ENCODE measurements at regions not wholly inside any gene's neighbourhood (a gene's known extent, or its start where the extent isn't known, plus 50 kb on each side); places are given as distances from the start of the nearest gene placed in this dataset.

DNA sequence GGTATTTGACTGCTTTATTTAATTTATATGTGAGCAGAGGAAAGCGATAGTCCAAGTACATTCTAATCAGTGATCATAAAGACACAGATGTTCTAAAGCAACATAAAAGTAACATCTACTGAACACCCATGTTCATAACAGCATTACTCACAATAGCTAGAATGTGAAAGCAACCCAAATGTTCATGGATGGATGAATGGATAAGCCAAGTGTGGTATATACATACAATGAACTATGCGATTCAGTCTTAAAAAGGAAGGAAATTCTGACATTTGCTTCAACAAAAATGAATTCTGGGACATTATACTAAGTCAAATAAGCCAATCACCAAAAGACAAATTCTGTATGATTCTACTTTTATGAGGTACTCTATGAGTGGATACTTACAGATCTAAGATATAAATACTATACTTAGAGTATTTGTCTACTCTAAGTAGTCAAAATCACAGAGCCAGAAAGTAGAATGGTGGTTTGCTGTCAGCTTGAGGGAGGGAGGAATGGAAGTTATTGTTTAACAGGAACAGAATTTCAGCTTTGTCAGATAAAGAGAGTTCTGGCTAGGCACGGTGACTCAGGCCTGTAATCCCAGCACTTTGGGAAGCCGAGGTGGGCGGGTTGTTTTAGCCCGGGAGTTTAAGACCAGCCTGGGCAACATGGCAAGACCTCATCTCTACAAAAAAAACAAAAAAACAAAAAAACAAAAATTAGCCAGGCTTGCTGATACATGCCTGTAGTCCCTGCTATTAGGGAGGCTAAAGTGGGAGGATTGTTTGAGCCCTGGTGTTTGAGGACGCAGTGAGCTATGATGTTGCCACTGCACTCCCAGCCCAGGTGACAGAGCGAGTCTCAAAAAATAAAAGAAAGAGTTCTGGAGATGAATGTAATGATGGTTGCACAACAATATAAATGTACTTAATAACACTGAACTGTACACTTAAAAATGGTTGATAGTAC, 79.7 kb upstream of the ARHGAP29 start:
- Histone ChIP-seq H3K36me3 (ENCODE audit: control insufficient read depth, insufficient read depth, low read length) (no peaks in the 10 kb centered on the region), H3K4me3 (ENCODE audit: low read length) (no peak overlapping the region), H3K9me3 (ENCODE audit: control insufficient read depth, insufficient read depth, low read length) (no peaks in the 10 kb centered on the region), H3K27ac (ENCODE audit: low read length) (no peak overlapping the region), H3K27me3 (ENCODE audit: control insufficient read depth, insufficient read depth, low read length) (no peaks in the 10 kb centered on the region), H3K4me1 (ENCODE audit: control insufficient read depth, insufficient read depth, low read length) (no peaks in the 10 kb centered on the region)
- WGBS (ENCODE audit: insufficient coverage), result 94% methylated on average over 6 of the region's 8 CpGs
- intact Hi-C loops (cut with micrococcal nuclease), result no loop called here
- Mint-ChIP-seq H3K4me1 (no peaks in the 10 kb centered on the region), H3K4me3 (no peak overlapping the region), H3K27me3 (ENCODE audit: low read depth in 2 of 2) (peaks cover under 1 to 12% of the 10 kb centered on the region in 2 donors), H3K36me3 (no peaks in the 10 kb centered on the region), H3K9me3 (no peaks in the 10 kb centered on the region), H3K27ac (no peak overlapping the region)
- ATAC-seq, result no peak
- no peak for DNase-seq
- TF ChIP-seq CTCF (IDR thresholded peaks at IDR 0.05), result no peak

GRCh38 chr1:94316183-94316582, 78.8 kb upstream of the ARHGAP29 start:
- Mint-ChIP-seq H3K4me1 (no peaks in the 10 kb centered on the region), H3K4me3 (no peak overlapping the region), H3K36me3 (no peaks in the 10 kb centered on the region), H3K27me3 (ENCODE audit: low read depth in 2 of 2) (peaks cover 0 to 12% of the 10 kb centered on the region in 2 donors), H3K27ac (no peak overlapping the region), H3K9me3 (no peaks in the 10 kb centered on the region)
- H3K27me3 ChIP-seq (ENCODE audit: control insufficient read depth, insufficient read depth, low read length), result no peaks in the 10 kb centered on the region
- H3K4me3 ChIP-seq (ENCODE audit: low read length), result no peak overlapping the region
- ATAC-seq, result no peak
- no peak for DNase-seq
- no peaks in the 10 kb centered on the region for H3K9me3 ChIP-seq (ENCODE audit: control insufficient read depth, insufficient read depth, low read length)
- intact Hi-C loops (cut with micrococcal nuclease), result no loop called here
- no peak overlapping the region for H3K27ac ChIP-seq (ENCODE audit: low read length)
- no peaks in the 10 kb centered on the region for H3K4me1 ChIP-seq (ENCODE audit: control insufficient read depth, insufficient read depth, low read length)
- no CpG with 5 or more reads among the region's 1 CpG for WGBS (ENCODE audit: insufficient coverage)
- TF ChIP-seq CTCF (IDR thresholded peaks at IDR 0.05), result no peak
- H3K36me3 ChIP-seq (ENCODE audit: control insufficient read depth, insufficient read depth, low read length), result no peaks in the 10 kb centered on the region

DNA sequence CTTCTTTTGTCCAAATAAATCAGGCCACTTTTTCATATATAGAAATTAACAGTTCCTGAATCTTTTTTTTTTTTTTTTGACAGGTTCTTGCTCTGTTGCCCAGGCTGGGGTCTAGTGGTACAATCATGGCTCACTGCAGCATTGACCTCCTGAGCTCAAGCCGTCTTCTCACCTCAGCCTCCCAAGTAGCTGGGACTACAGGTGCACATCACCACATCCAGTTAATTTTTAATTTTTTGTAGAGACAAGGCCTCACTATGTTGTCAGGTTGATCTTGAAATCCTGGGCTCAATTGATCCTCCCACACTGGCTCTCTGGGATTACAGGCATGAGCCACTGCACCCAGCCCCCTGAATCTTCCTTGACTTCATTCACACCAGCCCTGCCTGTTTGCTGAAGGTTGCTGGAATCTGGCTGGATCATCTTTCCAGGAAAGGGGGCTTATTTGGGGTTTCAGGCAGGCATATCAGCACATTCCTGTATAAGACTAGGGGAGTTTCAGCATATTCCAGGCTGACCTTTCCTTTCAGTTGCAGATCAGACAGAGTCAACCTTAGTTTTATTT, 78.2 kb upstream of the ARHGAP29 start:
- Histone ChIP-seq H3K4me3 (ENCODE audit: low read length) (no peak overlapping the region), H3K27me3 (ENCODE audit: control insufficient read depth, insufficient read depth, low read length) (no peaks in the 10 kb centered on the region), H3K4me1 (ENCODE audit: control insufficient read depth, insufficient read depth, low read length) (no peaks in the 10 kb centered on the region), H3K27ac (ENCODE audit: low read length) (no peak overlapping the region), H3K9me3 (ENCODE audit: control insufficient read depth, insufficient read depth, low read length) (no peaks in the 10 kb centered on the region), H3K36me3 (ENCODE audit: control insufficient read depth, insufficient read depth, low read length) (no peaks in the 10 kb centered on the region)
- DNase-seq (no peak), ATAC-seq (no peak)
- no peaks in the 10 kb centered on the region for H3K36me3 Mint-ChIP-seq
- no peak overlapping the region for H3K27ac Mint-ChIP-seq
- no peaks in the 10 kb centered on the region for H3K9me3 Mint-ChIP-seq
- WGBS (ENCODE audit: insufficient coverage), result 86% methylated on average over 1 of the region's 1 CpG
- H3K27me3 Mint-ChIP-seq (ENCODE audit: low read depth in 2 of 2), result peaks cover 0 to 7% of the 10 kb centered on the region in 2 donors
- intact Hi-C loops (cut with micrococcal nuclease), result no loop called here
- no peak for TF ChIP-seq CTCF (IDR thresholded peaks at IDR 0.05)
- H3K4me1 Mint-ChIP-seq, result no peaks in the 10 kb centered on the region
- no peak overlapping the region for H3K4me3 Mint-ChIP-seq

Data from natural killer cell (primary cell).